H1 (cell line): ENCODE measurements at regions not wholly inside any gene's neighbourhood (a gene's known extent, or its start where the extent isn't known, plus 50 kb on each side); places are given as distances from the start of the nearest gene placed in this dataset.

Experiments
- CTCF ChIA-PET: fragments of 300-600 bp; sonication (Branson Sonifier 250); formaldehyde crosslinking; loops from one replicate; lab custom pipeline; 2021; ENCODE audit not compliant: partially characterized antibody; lab: Charles Lee
- POLR2A ChIA-PET: fragments of 300-600 bp; sonication (Branson Sonifier 250); formaldehyde crosslinking; loops from one replicate; lab custom pipeline; 2021; ENCODE audit warnings: inconsistent platforms; ENCODE audit not compliant: partially characterized antibody; lab: Charles Lee
- DNase-seq, 2 experiments: peaks; one replicate each; pipeline versions ENCODE4 v3.0.0 to v3.0.0-alpha.2; 2010 to 2022; ENCODE audit warnings: low spot score in 2 of 2, low read depth in 1 of 2, mixed read lengths in 1 of 2
- FAIRE-seq: peaks from 2 replicates; lab custom pipeline; 2011; peaks lifted over from hg19 to GRCh38; lab: Jason Lieb, UNC
- H2AFZ ChIP-seq: 2 replicates; pipeline ENCODE4 v1.8.1; 2012; ENCODE audit warnings: low read length, inconsistent platforms
- H2AK5ac ChIP-seq: 2 replicates; pipeline ENCODE4 v1.6.1; 2013; ENCODE audit warnings: low read depth, low read length
- H2BK120ac ChIP-seq: replicated peaks from 2 replicates; pipeline ENCODE3; 2013; ENCODE audit warnings: low read depth, low read length, inconsistent platforms
- H2BK12ac ChIP-seq: 2 replicates; pipeline ENCODE4 v1.6.1; 2013; ENCODE audit warnings: low read depth, low read length
- H2BK15ac ChIP-seq: 2 replicates; pipeline ENCODE4 v1.6.1; 2013; ENCODE audit warnings: low read length
- H2BK20ac ChIP-seq: 2 replicates; pipeline ENCODE4 v1.6.1; 2013; ENCODE audit warnings: low read length
- H2BK5ac ChIP-seq: 2 replicates; pipeline ENCODE4 v1.6.1; 2013; ENCODE audit warnings: low read depth, low read length
- H3K14ac ChIP-seq: 2 replicates; pipeline ENCODE4 v1.6.1; 2013; ENCODE audit warnings: inconsistent platforms; ENCODE audit not compliant: insufficient read length
- H3K18ac ChIP-seq: 2 replicates; pipeline ENCODE4 v1.6.1; 2013; ENCODE audit warnings: low read length; ENCODE audit errors: extremely low read depth
- H3K23ac ChIP-seq: 2 replicates; pipeline ENCODE4 v1.6.1; 2013; ENCODE audit warnings: inconsistent platforms; ENCODE audit not compliant: insufficient read length
- H3K23me2 ChIP-seq: 2 replicates; pipeline ENCODE4 v1.6.1; 2013; ENCODE audit warnings: low read depth, low read length
- H3K27ac ChIP-seq: 2 replicates; pipeline ENCODE4 v1.6.1; 2011; ENCODE audit warnings: low read depth, low read length, inconsistent platforms
- H3K27me3 ChIP-seq, 4 experiments: replicated peaks in 1 of 4; 1 replicate in 1 of 4; 2 replicates in 3 of 4; pipeline versions ENCODE4 v1.6.1 to v1.8.1; 2011 to 2013; ENCODE audit warnings: low read length in 3 of 4, mild to moderate bottlenecking in 3 of 4, inconsistent platforms in 2 of 4, mixed read lengths in 2 of 4, moderate library complexity in 1 of 4; ENCODE audit not compliant: control insufficient read depth in 3 of 4, insufficient read depth in 3 of 4; ENCODE audit errors: extremely low read depth in 1 of 4
- H3K36me3 ChIP-seq, 4 experiments: 2 replicates each; pipeline versions ENCODE4 v1.6.1 to v1.8.1; 2011 to 2013; ENCODE audit warnings: mild to moderate bottlenecking in 4 of 4, low read length in 3 of 4, moderate library complexity in 2 of 4, control low read depth in 1 of 4, inconsistent platforms in 1 of 4; ENCODE audit not compliant: insufficient read depth in 4 of 4, control insufficient read depth in 2 of 4
- H3K4ac ChIP-seq: replicated peaks from 2 replicates; pipeline ENCODE3; 2013; ENCODE audit warnings: low read length, low read depth, mixed read lengths, inconsistent platforms; ENCODE audit not compliant: insufficient read length
- H3K4me1 ChIP-seq, 4 experiments: replicated peaks in 1 of 4; 1 replicate in 1 of 4; 2 replicates in 3 of 4; pipeline versions ENCODE4 v1.6.1 to v1.8.1; 2011 to 2013; ENCODE audit warnings: low read length in 3 of 4, inconsistent platforms in 2 of 4, mixed read lengths in 1 of 4; ENCODE audit not compliant: insufficient read depth in 4 of 4, control insufficient read depth in 3 of 4
- H3K4me2 ChIP-seq, 2 experiments: 2 replicates each; pipeline versions ENCODE4 v1.6.1 to v1.8.1; 2011 to 2013; ENCODE audit warnings: low read depth in 2 of 2, low read length in 2 of 2, control low read depth in 1 of 2, inconsistent platforms in 1 of 2, mild to moderate bottlenecking in 1 of 2; ENCODE audit not compliant: insufficient read depth in 1 of 2
- H3K4me3 ChIP-seq, 4 experiments: fragments of 200-600, 300-600 bp in 1 of 4; sonication (generic), shearing (Covaris generic), sonication (Bioruptor Twin) in 1 of 4; 2 replicates each; pipeline versions ENCODE4 v1.5.1 to v1.8.1; 2011 to 2016; ENCODE audit warnings: low read length in 4 of 4, low read depth in 3 of 4, control low read depth in 2 of 4, inconsistent platforms in 2 of 4, mild to moderate bottlenecking in 2 of 4, mixed read lengths in 1 of 4, moderate library complexity in 1 of 4; ENCODE audit not compliant: insufficient read depth in 2 of 4; ENCODE audit errors: extremely low read depth in 1 of 4
- H3K56ac ChIP-seq: replicated peaks from 2 replicates; pipeline ENCODE3; 2013; ENCODE audit warnings: low read depth, mild to moderate bottlenecking, mixed read lengths, low read length, inconsistent platforms; ENCODE audit not compliant: insufficient read length
- H3K79me1 ChIP-seq: 2 replicates; pipeline ENCODE4 v1.6.1; 2013; ENCODE audit warnings: low read depth, low read length, control low read depth
- H3K79me2 ChIP-seq, 2 experiments: 2 replicates each; pipeline versions ENCODE4 v1.6.1 to v1.8.1; 2012 to 2013; ENCODE audit warnings: low read length in 2 of 2, mild to moderate bottlenecking in 2 of 2, inconsistent platforms in 1 of 2; ENCODE audit not compliant: insufficient read depth in 2 of 2, control insufficient read depth in 1 of 2
- H3K9ac ChIP-seq, 4 experiments: replicated peaks in 1 of 4; 1 replicate in 1 of 4; 2 replicates in 3 of 4; pipeline versions ENCODE4 v1.6.1 to v1.8.1; 2011 to 2013; ENCODE audit warnings: low read depth in 3 of 4, low read length in 3 of 4, control low read depth in 2 of 4, mild to moderate bottlenecking in 2 of 4, moderate library complexity in 2 of 4, inconsistent platforms in 1 of 4; ENCODE audit errors: extremely low read depth in 1 of 4
- H3K9me3 ChIP-seq, 2 experiments: 2 replicates each; pipeline versions ENCODE4 v1.6.1 to v1.8.1; 2012 to 2013; ENCODE audit warnings: mild to moderate bottlenecking in 2 of 2, moderate library complexity in 2 of 2, control low read depth in 1 of 2, inconsistent platforms in 1 of 2, low read depth in 1 of 2, low read length in 1 of 2, mixed read lengths in 1 of 2; ENCODE audit not compliant: insufficient read depth in 2 of 2
- H4K20me1 ChIP-seq, 2 experiments: replicated peaks in 1 of 2; 2 replicates each; pipeline versions ENCODE3 to v1.8.1; 2011 to 2013; ENCODE audit warnings: inconsistent platforms in 2 of 2, low read length in 2 of 2, mild to moderate bottlenecking in 1 of 2; ENCODE audit not compliant: insufficient read depth in 2 of 2, control insufficient read depth in 1 of 2
- H4K5ac ChIP-seq: 2 replicates; pipeline ENCODE4 v1.6.1; 2013; ENCODE audit warnings: low read length, low read depth, mixed read lengths, inconsistent platforms; ENCODE audit not compliant: insufficient read length
- H4K8ac ChIP-seq: 2 replicates; pipeline ENCODE4 v1.8.0; 2013; ENCODE audit warnings: mild to moderate bottlenecking, moderate library complexity, low read length, inconsistent platforms; ENCODE audit not compliant: insufficient read depth; ENCODE audit errors: extremely low read depth
- H4K91ac ChIP-seq: replicated peaks from 2 replicates; pipeline ENCODE3; 2013; ENCODE audit warnings: low read length, mixed read lengths, inconsistent platforms; ENCODE audit not compliant: insufficient read length
- BRCA1 ChIP-seq: IDR thresholded peaks from 2 replicates; pipeline ENCODE4 v1.6.1; 2012; ENCODE audit warnings: low read depth, low read length, improper control_type of control experiment
- CHD1 ChIP-seq: IDR thresholded peaks from 2 replicates; pipeline ENCODE4 v1.6.1; 2012; ENCODE audit warnings: low read depth, low read length, improper control_type of control experiment
- CREB1 ChIP-seq: IDR thresholded peaks from 2 replicates; pipeline ENCODE4 v1.6.1; 2012; ENCODE audit warnings: inconsistent platforms
- EP300 ChIP-seq, 2 experiments: IDR thresholded peaks; 1 replicate in 1 of 2; 2 replicates in 1 of 2; pipeline ENCODE4 v1.6.1; 2011 to 2012; ENCODE audit warnings: low read depth in 2 of 2, low read length in 2 of 2, mild to moderate bottlenecking in 2 of 2, borderline replicate concordance in 1 of 2, inconsistent platforms in 1 of 2, moderate library complexity in 1 of 2
- GABPA ChIP-seq: IDR thresholded peaks from 2 replicates; pipeline ENCODE4 v1.6.1; 2011; ENCODE audit warnings: mild to moderate bottlenecking, low read length, moderate library complexity, borderline replicate concordance; ENCODE audit not compliant: insufficient read depth
- KDM5A ChIP-seq: fragments of 200-600 bp; IDR thresholded peaks from 2 replicates; pipeline ENCODE4 v1.7.1; 2012; ENCODE audit warnings: mild to moderate bottlenecking, low read length, inconsistent platforms, mixed read lengths
- NANOG ChIP-seq: IDR thresholded peaks from 2 replicates; pipeline ENCODE4 v1.6.1; 2011; ENCODE audit warnings: low read length, low read depth, mild to moderate bottlenecking, inconsistent platforms; ENCODE audit not compliant: insufficient read depth, poor library complexity, severe bottlenecking
- RBBP5 ChIP-seq: IDR thresholded peaks from 2 replicates; pipeline ENCODE4 v1.7.1; 2012; ENCODE audit warnings: low read depth, mild to moderate bottlenecking, inconsistent platforms, low read length, moderate library complexity, borderline replicate concordance
- TAF7 ChIP-seq: optimal IDR thresholded peaks from 2 replicates; pipeline ENCODE3; 2011; ENCODE audit warnings: low read depth, mild to moderate bottlenecking, inconsistent platforms, low read length, moderate library complexity, borderline replicate concordance
- TBP ChIP-seq: IDR thresholded peaks from 2 replicates; pipeline ENCODE4 v1.6.1; 2011; ENCODE audit warnings: low read depth, low read length, improper control_type of control experiment
- WGBS, 2 experiments: shearing (Covaris generic) in 1 of 2; methylation state at CpG; one replicate each; pipeline versions ENCODE4 v1.1.6 to v1.1.7; 2013 to 2015; ENCODE audit warnings: low lambda C conversion rate in 2 of 2, mixed read lengths in 2 of 2, inconsistent platforms in 1 of 2, low coverage in 1 of 2, missing lambda C conversion rate in 1 of 2; ENCODE audit not compliant: insufficient replicate concordance in 2 of 2, insufficient coverage in 1 of 2, insufficient read length in 1 of 2; ENCODE audit errors: extremely low coverage in 1 of 2, missing lambda C conversion rate in 1 of 2; 5-methylcytosine and 5-hydroxymethylcytosine counted together
- TF ChIP-seq, protein P1 (sequence below): IDR thresholded peaks from 2 replicates; pipeline ENCODE4 v1.6.1; 2012; ENCODE audit warnings: inconsistent platforms

- no peaks in the 10 kb centered on the region for H3K23me2 ChIP-seq
- no peak overlapping the region for H3K14ac ChIP-seq
- H2AFZ ChIP-seq = peak overlapping the region; percentile 45; the same call in 1 of the 2 replicates
- no peaks in the 10 kb centered on the region for H4K20me1 ChIP-seq
- DNase-seq (no peak), FAIRE-seq (no peak)
- no peak overlapping the region for H3K4ac ChIP-seq
- peaks cover 0 to 2% (median 0%) of the 10 kb centered on the region in 4 experiments; a peak in 2 of 7 replicates for H3K4me1 ChIP-seq
- CTCF ChIA-PET = interaction anchor here (0.8 to 1.2 kb wide), 3 partner anchors 8 to 199 kb away, joined by 3 to 4 read pairs (median 3); no protein-coding TSS in a partner anchor
- WGBS, 2 experiments = 98% methylated on average over 2 of the region's 2 CpGs; no CpG with 5 or more reads in 1 of the 2 experiments
- no peak overlapping the region for H2AK5ac ChIP-seq
- H3K4me2 ChIP-seq = no peak overlapping the region
- no peak overlapping the region for H4K91ac ChIP-seq
- H2BK20ac ChIP-seq = no peak overlapping the region
- no peak overlapping the region for H3K9ac ChIP-seq
- no peak overlapping the region for H3K56ac ChIP-seq
- H3K27ac ChIP-seq = no peak overlapping the region
- no peak overlapping the region for H4K8ac ChIP-seq
- H2BK120ac ChIP-seq = no peak overlapping the region
- no peaks in the 10 kb centered on the region for H3K36me3 ChIP-seq
- no peaks in the 10 kb centered on the region for H3K79me2 ChIP-seq
- POLR2A ChIA-PET = no interaction called here
- H2BK15ac ChIP-seq = no peak overlapping the region
- no peaks in the 10 kb centered on the region for H3K79me1 ChIP-seq
- no peaks in the 10 kb centered on the region for H3K9me3 ChIP-seq
- H2BK12ac ChIP-seq = no peak overlapping the region
- H3K4me3 ChIP-seq = no peak overlapping the region
- no peak overlapping the region for H3K18ac ChIP-seq
- H4K5ac ChIP-seq = no peak overlapping the region
- H3K23ac ChIP-seq = no peak overlapping the region
- no peaks in the 10 kb centered on the region for H3K27me3 ChIP-seq
- H2BK5ac ChIP-seq = no peak overlapping the region
- TF ChIP-seq BRCA1 (no peak), TBP (no peak), CREB1 (no peak), CHD1 (no peak), TAF7 (no peak), EP300 (IDR thresholded peaks at IDR 0.05; ENCODE audit: borderline replicate concordance in 1 of 2, low read depth in 2 of 2, low read length in 2 of 2) (no peak), KDM5A (no peak), RBBP5 (no peak), NANOG (no peak), GABPA (no peak)
- TF ChIP-seq, protein P1, sequence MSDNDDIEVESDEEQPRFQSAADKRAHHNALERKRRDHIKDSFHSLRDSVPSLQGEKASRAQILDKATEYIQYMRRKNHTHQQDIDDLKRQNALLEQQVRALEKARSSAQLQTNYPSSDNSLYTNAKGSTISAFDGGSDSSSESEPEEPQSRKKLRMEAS = no peak
Measured at GRCh38 chr17:11074451-11074850, 166.6 kb upstream of the SHISA6 start.
